ENCODE measurements at regions not wholly inside any gene's neighbourhood (a gene's known extent, or its start where the extent isn't known, plus 50 kb on each side); places are given as distances from the start of the nearest gene placed in this dataset.
"Not testable (repeated sequence)": the region's sequence is repeated elsewhere in the genome, so short reads cannot be mapped to it uniquely, and the experiment has no call there.

- Histone ChIP-seq H3K27me3 (no peaks in the 10 kb centered on the region), H3K36me3 (no peaks in the 10 kb centered on the region), H3K9me3 (no peaks in the 10 kb centered on the region), H3K27ac (no peak overlapping the region), H3K4me3 (no peak overlapping the region), H3K4me1 (peaks cover 9% of the 10 kb centered on the region)
- TF ChIP-seq POLR2AphosphoS5 (IDR thresholded peaks at IDR 0.05; ENCODE audit: insufficient read depth in 1 of 2, low read depth in 1 of 2) (no peak), POLR2A (IDR thresholded peaks at IDR 0.05) (no peak)
- TF ChIP-seq, protein P1, sequence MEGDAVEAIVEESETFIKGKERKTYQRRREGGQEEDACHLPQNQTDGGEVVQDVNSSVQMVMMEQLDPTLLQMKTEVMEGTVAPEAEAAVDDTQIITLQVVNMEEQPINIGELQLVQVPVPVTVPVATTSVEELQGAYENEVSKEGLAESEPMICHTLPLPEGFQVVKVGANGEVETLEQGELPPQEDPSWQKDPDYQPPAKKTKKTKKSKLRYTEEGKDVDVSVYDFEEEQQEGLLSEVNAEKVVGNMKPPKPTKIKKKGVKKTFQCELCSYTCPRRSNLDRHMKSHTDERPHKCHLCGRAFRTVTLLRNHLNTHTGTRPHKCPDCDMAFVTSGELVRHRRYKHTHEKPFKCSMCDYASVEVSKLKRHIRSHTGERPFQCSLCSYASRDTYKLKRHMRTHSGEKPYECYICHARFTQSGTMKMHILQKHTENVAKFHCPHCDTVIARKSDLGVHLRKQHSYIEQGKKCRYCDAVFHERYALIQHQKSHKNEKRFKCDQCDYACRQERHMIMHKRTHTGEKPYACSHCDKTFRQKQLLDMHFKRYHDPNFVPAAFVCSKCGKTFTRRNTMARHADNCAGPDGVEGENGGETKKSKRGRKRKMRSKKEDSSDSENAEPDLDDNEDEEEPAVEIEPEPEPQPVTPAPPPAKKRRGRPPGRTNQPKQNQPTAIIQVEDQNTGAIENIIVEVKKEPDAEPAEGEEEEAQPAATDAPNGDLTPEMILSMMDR (IDR thresholded peaks at IDR 0.05), result no peak
- no peak for DNase-seq (ENCODE audit: extremely low spot score in 2 of 2)
- intact Hi-C loops (cut with DNase I), result no loop called here
Observed at GRCh38 chr7:81070956-81071355, 152.1 kb upstream of the SEMA3C start.

- intact Hi-C loops (cut with DNase I), result no loop called here
- Histone ChIP-seq H3K4me3 (no peak overlapping the region), H3K27ac (no peak overlapping the region), H3K27me3 (no peaks in the 10 kb centered on the region), H3K4me1 (peaks cover 11% of the 10 kb centered on the region), H3K9me3 (no peaks in the 10 kb centered on the region), H3K36me3 (no peaks in the 10 kb centered on the region)
- no peak for TF ChIP-seq POLR2A (IDR thresholded peaks at IDR 0.05)
- no peak for DNase-seq (ENCODE audit: extremely low spot score in 2 of 2)
Observed at GRCh38 chr7:81066797-81067196, 147.9 kb upstream of the SEMA3C start.

- H3K27me3 ChIP-seq, result no peaks in the 10 kb centered on the region
- DNase-seq (ENCODE audit: extremely low spot score in 2 of 2), result no peak
- peaks cover 11% of the 10 kb centered on the region for H3K4me1 ChIP-seq
- no peaks in the 10 kb centered on the region for H3K36me3 ChIP-seq
- H3K4me3 ChIP-seq, result no peak overlapping the region
- H3K9me3 ChIP-seq, result no peaks in the 10 kb centered on the region
- peak overlapping the region; percentile 31 for H3K27ac ChIP-seq
- TF ChIP-seq POLR2A (IDR thresholded peaks at IDR 0.05) (no peak), POLR2AphosphoS5 (IDR thresholded peaks at IDR 0.05; ENCODE audit: insufficient read depth in 1 of 2, low read depth in 1 of 2) (no peak)
- TF ChIP-seq, protein P1 (IDR thresholded peaks at IDR 0.05), result no peak
- intact Hi-C loops (cut with DNase I), result no loop called here
Observed at GRCh38 chr7:81064426-81064825, 145.6 kb upstream of the SEMA3C start.

GRCh38 chr7:81062755-81063154 lies 143.9 kb upstream of the SEMA3C start:
- Histone ChIP-seq H3K27me3 (no peaks in the 10 kb centered on the region), H3K4me3 (no peak overlapping the region), H3K27ac (peak overlapping the region; percentile 20), H3K4me1 (peaks cover 11% of the 10 kb centered on the region), H3K36me3 (no peaks in the 10 kb centered on the region), H3K9me3 (no peaks in the 10 kb centered on the region)
- TF ChIP-seq POLR2AphosphoS5 (IDR thresholded peaks at IDR 0.05; ENCODE audit: insufficient read depth in 1 of 2, low read depth in 1 of 2) (no peak), POLR2A (IDR thresholded peaks at IDR 0.05) (no peak)
- TF ChIP-seq, protein P1 (IDR thresholded peaks at IDR 0.05), result no peak
- intact Hi-C loops (cut with DNase I), result no loop called here
- no peak for DNase-seq (ENCODE audit: extremely low spot score in 2 of 2)

DNA sequence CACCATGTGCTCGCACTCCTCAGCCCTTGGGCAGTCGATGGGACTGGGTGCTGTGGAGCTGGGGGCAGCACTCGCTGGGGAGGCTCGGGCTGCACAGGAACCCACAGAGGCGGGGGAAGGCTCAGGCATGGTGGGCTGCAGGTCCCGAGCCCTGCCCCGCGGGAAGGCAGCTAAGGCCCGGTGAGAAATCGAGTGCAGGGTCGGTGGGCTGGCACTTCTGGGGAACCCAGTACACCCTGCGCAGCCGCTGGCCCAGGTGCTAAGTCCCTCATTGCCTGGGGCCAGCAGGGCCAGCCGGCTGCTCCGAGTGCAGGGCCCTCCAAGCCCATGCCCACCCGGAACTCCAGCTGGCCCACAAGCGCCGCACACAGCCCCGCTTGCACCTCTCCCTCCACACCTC lies 138.6 kb upstream of the SEMA3C start:
- H3K4me1 ChIP-seq; H3K9me3 ChIP-seq; H3K4me3 ChIP-seq; H3K36me3 ChIP-seq; DNase-seq (ENCODE audit: extremely low spot score in 2 of 2); intact Hi-C loops (cut with DNase I); H3K27me3 ChIP-seq; H3K27ac ChIP-seq: not testable (repeated sequence)

GRCh38 chr7:81053623-81054022 lies 134.8 kb upstream of the SEMA3C start:
- H3K27ac ChIP-seq, result no peak overlapping the region
- H3K27me3 ChIP-seq, result no peaks in the 10 kb centered on the region
- intact Hi-C loops (cut with DNase I), result no loop called here
- TF ChIP-seq POLR2AphosphoS5 (IDR thresholded peaks at IDR 0.05; ENCODE audit: insufficient read depth in 1 of 2, low read depth in 1 of 2) (no peak), POLR2A (IDR thresholded peaks at IDR 0.05) (no peak)
- TF ChIP-seq, protein P1 (IDR thresholded peaks at IDR 0.05), result no peak
- H3K9me3 ChIP-seq, result no peaks in the 10 kb centered on the region
- no peak overlapping the region for H3K4me3 ChIP-seq
- H3K4me1 ChIP-seq, result no peaks in the 10 kb centered on the region
- H3K36me3 ChIP-seq, result no peaks in the 10 kb centered on the region
- DNase-seq (ENCODE audit: extremely low spot score in 2 of 2), result no peak
